ENCODE measurements at regions not wholly inside any gene's neighbourhood (a gene's known extent, or its start where the extent isn't known, plus 50 kb on each side); places are given as distances from the start of the nearest gene placed in this dataset.

- DNase-seq: no peak
These were observed 80.7 kb upstream of the SPRED1 start for GRCh38 chr15:38171973-38172372.

DNA sequence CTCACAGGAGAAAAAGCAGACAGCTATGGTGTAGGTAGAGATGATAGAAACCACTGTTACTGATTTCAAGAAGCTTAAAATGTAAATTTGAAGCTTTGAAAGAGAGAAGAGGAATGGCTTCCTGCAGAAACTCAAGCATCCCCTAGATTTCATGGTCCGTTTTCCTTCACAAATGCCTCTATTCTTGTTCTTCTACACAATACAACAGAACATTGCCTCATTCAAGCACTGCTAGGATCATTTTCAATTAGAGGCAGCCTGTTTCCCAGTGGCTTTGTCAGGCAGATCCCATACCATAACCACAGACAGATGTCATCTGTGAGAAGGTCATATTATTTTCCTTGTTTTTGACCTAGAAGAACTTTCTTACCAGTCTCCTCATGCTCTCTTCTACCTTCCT lies 77.9 kb upstream of the SPRED1 start:
- no peak for DNase-seq

DNA sequence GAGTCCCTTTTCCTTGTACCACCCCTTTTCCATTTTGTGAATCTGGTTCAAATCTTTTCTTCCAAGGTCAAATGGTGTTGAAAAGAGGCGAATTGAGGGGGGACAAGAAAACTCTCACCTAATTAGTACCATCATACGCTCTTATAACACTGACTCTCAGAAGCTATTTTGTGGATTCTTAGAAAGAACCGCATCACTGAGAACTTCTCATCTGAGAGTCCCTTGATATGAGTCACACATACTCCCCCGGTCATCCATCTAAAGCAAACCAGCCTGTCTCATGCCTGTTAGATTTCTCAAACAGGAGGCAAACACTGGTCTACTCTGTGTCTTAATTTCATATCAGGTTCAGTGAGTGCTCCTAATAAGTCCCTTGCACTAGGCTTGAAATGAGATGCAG lies 76.5 kb upstream of the SPRED1 start:
- peak in 1 of 56 donors; percentile 3 for DNase-seq

GRCh38 chr15:38176691-38177090 lies 75.9 kb upstream of the SPRED1 start:
- DNase-seq: no peak

- peak in 1 of 56 donors; percentile 11 for DNase-seq
These were observed 69.7 kb upstream of the SPRED1 start for GRCh38 chr15:38182900-38183299.

DNA sequence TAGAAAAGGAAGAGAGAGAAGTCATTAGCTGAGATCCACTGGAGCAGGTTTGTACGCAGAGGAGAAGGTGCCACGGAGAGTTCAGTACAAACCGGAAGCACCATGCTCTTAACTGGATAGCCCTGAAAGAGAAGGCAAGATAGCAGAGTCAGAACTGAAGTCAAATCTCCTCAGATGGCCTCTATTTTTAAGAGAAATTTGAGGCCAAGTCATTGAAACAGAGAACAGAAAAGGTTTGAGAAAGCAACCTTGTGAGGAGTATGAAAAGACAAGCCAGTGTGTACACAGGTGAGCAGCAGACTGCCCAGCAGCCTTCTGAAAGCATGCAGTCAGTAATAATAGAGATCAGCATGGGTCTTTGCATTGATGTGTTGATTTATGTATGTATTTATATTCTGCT lies 66.1 kb upstream of the SPRED1 start:
- no peak for DNase-seq

DNA sequence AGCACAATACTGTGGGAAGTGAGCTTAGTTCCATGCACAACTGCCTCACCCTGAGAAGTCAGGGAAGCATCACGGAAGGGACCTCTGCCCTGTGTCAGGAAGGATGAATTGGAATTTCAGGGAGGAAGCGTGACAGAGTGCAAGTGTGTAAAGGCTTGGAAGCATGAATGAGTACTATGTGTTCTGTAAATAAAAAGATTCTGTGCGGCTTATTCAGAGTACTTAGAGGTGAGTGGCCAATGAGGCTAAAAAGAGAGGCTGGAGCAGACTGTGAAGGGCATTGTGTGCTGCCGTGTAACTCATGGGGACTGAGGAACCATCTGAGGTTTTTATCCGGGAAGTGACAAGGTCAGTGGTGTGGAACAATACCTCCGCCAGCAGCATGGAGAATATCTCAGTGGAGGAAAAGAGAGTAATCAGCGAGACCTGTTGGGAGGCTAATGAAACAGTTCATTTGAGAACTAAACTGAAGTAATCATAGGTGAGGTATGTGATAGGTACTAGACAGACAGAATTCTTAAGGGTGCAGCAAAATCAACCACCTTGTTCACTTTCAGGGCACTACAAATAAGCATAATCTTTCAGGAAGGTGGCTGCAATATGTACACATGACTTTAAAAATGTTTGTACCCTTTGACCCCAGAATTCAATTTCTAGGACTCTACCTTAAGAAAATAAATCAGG lies 64.9 kb upstream of the SPRED1 start:
- no peak for DNase-seq

DNA sequence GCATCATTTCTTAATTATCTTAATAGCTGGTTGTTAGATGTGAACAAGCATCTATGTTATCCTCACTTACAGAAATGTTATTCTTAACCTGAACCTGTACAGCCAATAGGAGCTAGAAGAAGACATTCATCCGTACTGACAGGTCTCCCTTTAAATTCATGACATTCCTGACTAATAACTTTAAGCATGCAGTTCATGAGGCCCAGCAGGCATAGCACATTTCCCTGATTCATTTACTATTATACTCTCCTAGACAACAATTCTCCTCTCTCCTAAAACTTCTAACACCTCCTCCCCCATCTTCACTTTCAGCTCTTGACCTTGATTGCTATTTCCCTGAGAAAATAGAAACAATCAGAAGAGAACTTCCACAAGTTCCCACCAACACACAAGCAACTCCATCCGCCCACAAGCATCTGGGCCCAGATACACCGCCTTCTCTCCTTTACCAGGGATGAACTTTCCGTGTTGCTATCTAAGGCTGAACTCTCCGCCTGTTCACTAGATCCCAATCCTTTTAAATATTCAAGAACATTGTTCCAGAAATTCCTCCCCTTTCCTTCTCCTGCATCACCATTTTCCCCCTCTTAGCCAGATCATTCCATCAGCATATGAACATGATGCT lies 62.9 kb upstream of the SPRED1 start:
- DNase-seq: peak in 13 of 56 donors; percentile 0 to 50 (median 24)

- no peak for DNase-seq
These were observed 62.1 kb upstream of the SPRED1 start for GRCh38 chr15:38190501-38190900.

- no peak for DNase-seq
These were observed 60.1 kb upstream of the SPRED1 start for GRCh38 chr15:38192496-38192895.

DNA sequence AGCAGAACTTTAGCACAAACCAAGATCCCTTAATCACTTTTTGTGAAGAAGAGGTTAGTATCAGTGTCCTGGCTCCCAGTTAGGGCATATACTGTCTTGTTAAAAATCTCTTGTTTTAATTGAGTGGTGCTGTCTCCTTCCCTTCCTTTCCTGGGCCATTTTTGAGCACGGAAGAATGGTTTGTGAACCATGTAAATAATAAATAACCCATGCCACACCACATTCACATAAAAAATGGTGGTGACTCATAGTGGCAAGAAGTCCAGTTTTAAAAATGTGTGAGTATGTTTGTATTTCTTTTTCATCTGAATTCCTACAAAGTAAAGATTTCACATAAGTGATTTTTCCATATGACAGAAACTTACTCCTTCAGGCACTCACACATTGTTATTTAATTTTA lies 59.1 kb upstream of the SPRED1 start:
- DNase-seq: no peak

GRCh38 chr15:38195191-38195901 lies 57.3 kb upstream of the SPRED1 start:
- peak in 1 of 56 donors; percentile 7 for DNase-seq

DNA sequence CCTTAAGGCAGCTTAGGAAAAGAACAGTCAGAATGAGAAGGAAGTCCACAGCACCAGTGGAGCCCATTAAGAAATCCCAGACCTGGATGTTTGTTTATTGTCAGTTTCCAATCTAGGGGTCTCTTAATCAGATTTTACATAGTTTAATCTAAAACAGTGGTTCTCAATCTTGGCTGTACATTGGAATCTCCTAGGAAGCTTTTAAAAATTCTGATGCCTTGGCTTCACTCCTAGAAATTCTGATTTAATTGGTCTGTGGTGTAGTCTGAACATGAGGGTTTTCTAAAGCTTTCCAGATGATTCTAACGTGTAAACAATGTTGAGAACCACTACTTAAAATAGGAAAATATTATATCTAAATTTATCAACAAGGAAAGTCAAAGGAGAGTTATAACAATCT lies 56.6 kb upstream of the SPRED1 start:
- DNase-seq: no peak

DNA sequence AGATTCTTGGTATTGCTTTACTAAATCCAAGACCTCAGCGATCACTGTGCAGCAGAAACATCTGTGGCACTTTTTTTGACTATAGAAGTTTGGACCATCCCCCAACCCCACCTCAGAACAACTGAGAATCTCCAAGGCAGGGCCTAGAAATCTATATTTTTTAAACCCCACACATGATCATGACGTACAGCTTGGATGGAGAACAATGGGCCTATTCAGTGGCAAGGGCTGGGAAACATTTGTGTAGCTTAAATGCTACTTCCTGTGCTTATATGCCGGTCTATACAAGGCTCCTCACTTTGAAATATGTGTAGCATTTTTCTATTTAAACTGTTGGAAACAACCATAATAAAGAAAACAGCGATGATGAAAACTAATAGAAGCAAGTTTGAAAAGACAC lies 55.1 kb upstream of the SPRED1 start:
- peak in 1 of 56 donors; percentile 9 for DNase-seq

- DNase-seq: peak in 1 of 56 donors; percentile 23
These were observed 50.9 kb upstream of the SPRED1 start for GRCh38 chr15:38201714-38202113.

DNA sequence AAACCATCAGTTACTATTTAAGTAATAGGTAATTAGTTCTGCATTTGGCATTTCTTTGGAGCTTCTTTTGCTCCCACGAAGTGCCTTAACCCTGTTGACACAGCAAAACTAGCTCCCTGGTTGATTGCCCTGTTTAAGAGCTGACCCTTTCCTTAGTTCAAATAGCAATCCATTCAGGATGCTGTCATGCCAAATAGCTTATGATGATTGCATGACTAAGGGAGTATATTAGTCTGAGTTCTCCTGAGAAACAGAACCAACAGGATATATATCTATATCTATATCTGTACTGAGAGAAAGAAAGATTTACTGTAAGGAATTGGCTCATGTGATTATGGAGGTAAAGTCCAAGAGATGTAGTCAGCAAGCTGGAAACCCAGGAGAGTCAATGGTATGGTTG lies 50.3 kb upstream of the SPRED1 start:
- no peak for DNase-seq
